Endothelial cell of umbilical vein (primary cell): ENCODE measurements at regions not wholly inside any gene's neighbourhood (a gene's known extent, or its start where the extent isn't known, plus 50 kb on each side); places are given as distances from the start of the nearest gene placed in this dataset.

Experiments used
- BruUV-seq: library from RNA; stranded (reverse); fragments of 400-500 nt; replicated peaks from 2 replicates; lab custom pipeline; 2021; lab: Mats Ljungman, UMichigan
- CTCF ChIA-PET: fragments of 300-600, 350-600 bp; sonication (Branson Sonifier 250); formaldehyde crosslinking; loops from one replicate; lab custom pipeline; 2021; ENCODE audit warnings: antibody characterized with exemption, inconsistent platforms; lab: Charles Lee
- POLR2A ChIA-PET: fragments of 300-600, 350-600 bp; sonication (Branson Sonifier 250); formaldehyde crosslinking; loops from one replicate; lab custom pipeline; 2021; ENCODE audit warnings: antibody characterized with exemption, inconsistent platforms; lab: Charles Lee
- DNase-seq: peaks from one replicate; pipeline ENCODE4 v3.0.0-alpha.2; 2011; ENCODE audit warnings: low read depth, low spot score
- FAIRE-seq: peaks from 2 replicates; lab custom pipeline; 2011; peaks lifted over from hg19 to GRCh38; lab: Jason Lieb, UNC
- H2AFZ ChIP-seq: 2 replicates; pipeline ENCODE4 v1.6.0; 2012; ENCODE audit warnings: low read depth, low read length, control low read depth, inconsistent platforms
- H3K27ac ChIP-seq: 2 replicates; pipeline ENCODE4 v1.5.1; 2011; ENCODE audit warnings: low read depth, mild to moderate bottlenecking, control low read depth, low read length, moderate library complexity; ENCODE audit not compliant: insufficient read depth
- H3K27me3 ChIP-seq, 2 experiments: 2 replicates each; pipeline versions ENCODE4 v1.6.0 to v1.6.1; 2011; ENCODE audit warnings: low read length in 2 of 2, mixed read lengths in 1 of 2; ENCODE audit not compliant: control insufficient read depth in 2 of 2, insufficient read depth in 2 of 2
- H3K36me3 ChIP-seq, 2 experiments: 2 replicates in 1 of 2; 3 replicates in 1 of 2; pipeline ENCODE4 v1.5.1; 2011; ENCODE audit warnings: low read length in 2 of 2, mild to moderate bottlenecking in 1 of 2, moderate library complexity in 1 of 2; ENCODE audit not compliant: control insufficient read depth in 2 of 2, insufficient read depth in 2 of 2; ENCODE audit errors: extremely low read depth in 1 of 2
- H3K4me1 ChIP-seq: 3 replicates; pipeline ENCODE4 v1.5.1; 2011; ENCODE audit warnings: mild to moderate bottlenecking, low read length; ENCODE audit not compliant: control insufficient read depth, insufficient read depth; ENCODE audit errors: extremely low read depth
- H3K4me2 ChIP-seq: 2 replicates; pipeline ENCODE4 v1.6.1; 2011; ENCODE audit warnings: low read length, control low read depth, mixed read lengths; ENCODE audit not compliant: insufficient read depth
- H3K4me3 ChIP-seq, 3 experiments: fragments of 200-600 bp in 1 of 3; sonication (generic), shearing (Covaris generic) in 1 of 3; replicated peaks in 1 of 3; 2 replicates each; pipeline ENCODE4 v1.5.1; 2011 to 2016; ENCODE audit warnings: control low read depth in 3 of 3, low read length in 3 of 3, mild to moderate bottlenecking in 2 of 3, inconsistent platforms in 1 of 3, low read depth in 1 of 3, moderate library complexity in 1 of 3; ENCODE audit not compliant: insufficient read depth in 1 of 3
- H3K79me2 ChIP-seq: 2 replicates; pipeline ENCODE4 v1.6.0; 2012; ENCODE audit warnings: low read length, inconsistent platforms; ENCODE audit not compliant: control insufficient read depth, insufficient read depth
- H3K9ac ChIP-seq: replicated peaks from 2 replicates; pipeline ENCODE3; 2011; ENCODE audit warnings: low read length, control low read depth; ENCODE audit not compliant: insufficient read depth; ENCODE audit errors: extremely low read depth
- H3K9me1 ChIP-seq: replicated peaks from 3 replicates; pipeline ENCODE4 v1.6.0; 2011; ENCODE audit warnings: mild to moderate bottlenecking, low read length; ENCODE audit not compliant: control insufficient read depth, insufficient read depth; ENCODE audit errors: extremely low read depth
- H3K9me3 ChIP-seq: replicated peaks from 2 replicates; pipeline ENCODE4 v1.5.1; 2012; ENCODE audit warnings: low read length, inconsistent platforms; ENCODE audit not compliant: control insufficient read depth, insufficient read depth
- H4K20me1 ChIP-seq: replicated peaks from 2 replicates; pipeline ENCODE3; 2011; ENCODE audit warnings: mild to moderate bottlenecking, low read length; ENCODE audit not compliant: control insufficient read depth, insufficient read depth; ENCODE audit errors: extremely low read depth
- CTCF ChIP-seq, 2 donors: IDR thresholded peaks; 1 replicate in 1 of 2; 2 replicates in 1 of 2; pipeline ENCODE4 v1.5.1; 2011; ENCODE audit warnings: low read length in 2 of 2, mild to moderate bottlenecking in 2 of 2, moderate library complexity in 2 of 2, control low read depth in 1 of 2, inconsistent platforms in 1 of 2, low read depth in 1 of 2; ENCODE audit not compliant: insufficient read depth in 1 of 2; ENCODE audit errors: extremely low read depth in 1 of 2
- EZH2 ChIP-seq: IDR thresholded peaks from 2 replicates; pipeline ENCODE4 v1.6.1; 2012; ENCODE audit warnings: borderline replicate concordance, low read depth, mild to moderate bottlenecking, moderate library complexity, low read length, inconsistent platforms; ENCODE audit not compliant: severe bottlenecking
- FOS ChIP-seq: IDR thresholded peaks from 2 replicates; pipeline ENCODE4 v1.6.1; 2011; ENCODE audit warnings: mild to moderate bottlenecking, low read length, moderate library complexity, borderline replicate concordance; ENCODE audit not compliant: insufficient read depth
- GATA2 ChIP-seq: IDR thresholded peaks from 2 replicates; pipeline ENCODE4 v1.7.0; 2011; ENCODE audit warnings: low read depth, mild to moderate bottlenecking, moderate library complexity, mixed read lengths, low read length; ENCODE audit not compliant: insufficient read length, insufficient read depth
- JUN ChIP-seq: IDR thresholded peaks from 2 replicates; pipeline ENCODE4 v1.6.1; 2011; ENCODE audit warnings: borderline replicate concordance, low read depth; ENCODE audit not compliant: insufficient read length, insufficient read depth
- MAX ChIP-seq: IDR thresholded peaks from 2 replicates; pipeline ENCODE4 v1.6.1; 2011; ENCODE audit not compliant: insufficient read depth, insufficient read length
- MYC ChIP-seq: IDR thresholded peaks from one replicate; pipeline ENCODE4 v1.6.1; 2011; ENCODE audit warnings: mild to moderate bottlenecking, low read depth, low read length
- POLR2A ChIP-seq: IDR thresholded peaks from 2 replicates; pipeline ENCODE4 v1.6.1; 2012; ENCODE audit warnings: low read depth, mild to moderate bottlenecking, control low read depth, low read length
- POLR2AphosphoS5 ChIP-seq: IDR thresholded peaks from 2 replicates; pipeline ENCODE4 v1.6.1; 2012; ENCODE audit warnings: low read depth, mild to moderate bottlenecking, control low read depth, low read length, moderate library complexity; ENCODE audit not compliant: insufficient read depth
- dilution Hi-C: fragments of 300-500 bp; cut with MboI; formaldehyde crosslinking; loops from one replicate; pipeline ENCODE4 v1.15.0; 2019; ENCODE audit warnings: low sequenced_read_pairs; ENCODE audit not compliant: extremely low pct_ligation_motif_present
- intact Hi-C: fragments of 100-400 bp; cut with micrococcal nuclease; formaldehyde crosslinking; loops from one replicate; pipeline ENCODE4 v1.10.0; 2022

GRCh38 chr4:157643257-157643656 lies 422.7 kb downstream of the GRIA2 start:
- CTCF ChIA-PET, result interaction anchor here (1.0 kb wide), 1 partner anchor 10 kb away, joined by 3 read pairs; no protein-coding TSS in a partner anchor
- FAIRE-seq (peak; percentile 43), DNase-seq (no peak)
- POLR2A ChIA-PET, result no interaction called here
- H3K27me3 ChIP-seq, result no peaks in the 10 kb centered on the region
- intact Hi-C loops, result no loop called here
- H4K20me1 ChIP-seq, result no peaks in the 10 kb centered on the region
- no peak overlapping the region for H3K9ac ChIP-seq
- no peaks in the 10 kb centered on the region for H3K9me3 ChIP-seq
- no peaks in the 10 kb centered on the region for H3K9me1 ChIP-seq
- no TSS peak for BruUV-seq
- H3K4me1 ChIP-seq, result no peaks in the 10 kb centered on the region
- dilution Hi-C loops, result no loop called here
- no peak overlapping the region for H3K4me2 ChIP-seq
- no peaks in the 10 kb centered on the region for H3K36me3 ChIP-seq
- H3K79me2 ChIP-seq, result no peaks in the 10 kb centered on the region
- no peak overlapping the region for H3K4me3 ChIP-seq
- no peak overlapping the region for H3K27ac ChIP-seq
- H2AFZ ChIP-seq, result no peak overlapping the region
- TF ChIP-seq POLR2A (no peak), FOS (no peak), CTCF (IDR thresholded peaks at IDR 0.05; ENCODE audit: extremely low read depth in 1 of 2, insufficient read depth in 1 of 2, low read depth in 1 of 2, low read length in 2 of 2) (no peak), MAX (no peak), JUN (no peak)

GRCh38 chr4:157634057-157634456 lies 413.5 kb downstream of the GRIA2 start:
- dilution Hi-C loops (no loop called here), intact Hi-C loops (no loop called here)
- Histone ChIP-seq H3K9me1 (no peaks in the 10 kb centered on the region), H3K9ac (no peak overlapping the region), H3K9me3 (no peaks in the 10 kb centered on the region), H3K79me2 (no peaks in the 10 kb centered on the region), H3K27ac (no peak overlapping the region), H2AFZ (no peak overlapping the region), H3K4me2 (no peak overlapping the region), H3K27me3 (no peaks in the 10 kb centered on the region), H3K4me3 (no peak overlapping the region), H4K20me1 (no peaks in the 10 kb centered on the region), H3K4me1 (no peaks in the 10 kb centered on the region), H3K36me3 (no peaks in the 10 kb centered on the region)
- ChIA-PET POLR2A (no interaction called here), CTCF (no interaction called here)
- DNase-seq, result no peak
- no TSS peak for BruUV-seq
- no peak for FAIRE-seq
- TF ChIP-seq POLR2AphosphoS5, result no peak
- no peak for TF ChIP-seq CTCF (IDR thresholded peaks at IDR 0.05; ENCODE audit: extremely low read depth in 1 of 2, insufficient read depth in 1 of 2, low read depth in 1 of 2, low read length in 2 of 2)
- no peak for TF ChIP-seq FOS
- no peak for TF ChIP-seq JUN
- no peak for TF ChIP-seq MYC
- TF ChIP-seq POLR2A, result no peak
- no peak for TF ChIP-seq EZH2
- no peak for TF ChIP-seq MAX
- TF ChIP-seq GATA2, result no peak
